NCI-H748 (cell line): ENCODE measurements at regions not wholly inside any gene's neighbourhood (a gene's known extent, or its start where the extent isn't known, plus 50 kb on each side); places are given as distances from the start of the nearest gene placed in this dataset.

Experiments
- DNase-seq: peaks from one replicate; lab custom pipeline; 2025; ENCODE audit not compliant: unreplicated experiment; lab: John Stamatoyannopoulos, UW

- peak; percentile 84 for DNase-seq
Measured at GRCh38 chrX:33726281-33727160, 405.6 kb downstream of the FAM47A start.

- DNase-seq = peak; percentile 74
Measured at GRCh38 chrX:33725535-33726210, 406.4 kb downstream of the FAM47A start.

- peak; percentile 37 for DNase-seq
Measured at GRCh38 chrX:33721927-33722326, 410.2 kb downstream of the FAM47A start.

- no peak for DNase-seq
Measured at GRCh38 chrX:33686105-33686504, 446.0 kb downstream of the FAM47A start.
